ENCODE measurements at regions not wholly inside any gene's neighbourhood (a gene's known extent, or its start where the extent isn't known, plus 50 kb on each side); places are given as distances from the start of the nearest gene placed in this dataset.
A peak's percentile ranks its signal among the peaks of the same experiment; 100 is the strongest.

- DNase-seq: no peak
These were observed 232.1 kb upstream of the NT5C1B start for GRCh38 chr2:18821431-18821830.

DNA sequence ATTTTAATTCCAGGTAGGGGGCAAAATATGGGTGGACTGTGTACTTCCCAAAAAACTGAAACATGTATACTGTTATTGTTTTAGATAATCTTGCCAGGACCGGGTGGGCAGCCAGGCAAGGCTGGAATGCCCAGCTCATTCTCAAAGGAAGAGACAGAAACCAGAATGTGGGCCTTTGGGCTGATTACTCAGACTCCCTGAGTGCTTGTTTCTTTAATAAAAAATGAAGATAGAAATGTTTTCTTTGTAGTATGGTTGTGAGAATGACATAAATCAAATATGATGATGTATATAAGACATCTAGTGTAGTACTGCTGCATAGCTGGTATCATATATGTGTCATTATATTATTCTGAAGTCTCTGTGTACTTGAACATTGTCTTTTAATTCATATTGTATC, 231.6 kb upstream of the NT5C1B start:
- DNase-seq: no peak

DNA sequence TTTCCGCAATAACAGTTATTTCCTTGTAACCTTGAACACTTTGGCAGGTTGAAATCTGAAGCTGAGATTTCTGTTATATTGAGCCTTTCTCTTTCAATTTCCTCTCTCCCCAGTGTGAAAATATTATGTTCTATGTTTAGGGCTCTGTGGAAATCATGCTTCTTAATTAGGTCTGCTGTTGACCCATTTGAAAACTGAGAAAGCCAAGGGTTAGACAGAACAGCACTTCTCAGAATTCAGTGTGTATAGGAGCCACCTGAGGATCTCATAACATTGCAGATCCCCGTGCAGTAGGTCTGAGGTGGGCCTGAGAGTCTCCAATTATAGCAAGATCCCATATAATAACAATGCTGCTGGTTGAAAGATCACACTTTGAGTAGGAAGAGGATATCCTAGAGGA, 230.2 kb upstream of the NT5C1B start:
- no peak for DNase-seq

DNA sequence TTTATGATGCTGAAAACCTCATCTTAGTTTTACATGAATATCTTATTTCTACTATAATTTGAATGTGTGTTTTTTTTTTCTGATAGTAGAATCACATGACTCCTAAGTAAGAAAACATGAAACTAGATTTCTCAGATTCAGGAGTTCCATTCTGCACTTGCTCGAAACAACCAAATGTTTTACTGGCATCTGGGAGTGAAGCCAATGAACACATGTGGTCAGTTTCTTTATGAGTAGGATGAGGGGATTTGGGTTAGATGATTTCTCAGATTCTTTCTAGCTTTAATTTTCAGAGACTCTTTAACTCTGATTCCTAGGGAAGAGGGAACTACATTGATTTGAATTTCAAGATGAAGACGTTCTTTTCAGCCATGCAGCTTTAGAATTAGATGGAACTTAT, 225.0 kb upstream of the NT5C1B start:
- DNase-seq: peak; percentile 35

DNA sequence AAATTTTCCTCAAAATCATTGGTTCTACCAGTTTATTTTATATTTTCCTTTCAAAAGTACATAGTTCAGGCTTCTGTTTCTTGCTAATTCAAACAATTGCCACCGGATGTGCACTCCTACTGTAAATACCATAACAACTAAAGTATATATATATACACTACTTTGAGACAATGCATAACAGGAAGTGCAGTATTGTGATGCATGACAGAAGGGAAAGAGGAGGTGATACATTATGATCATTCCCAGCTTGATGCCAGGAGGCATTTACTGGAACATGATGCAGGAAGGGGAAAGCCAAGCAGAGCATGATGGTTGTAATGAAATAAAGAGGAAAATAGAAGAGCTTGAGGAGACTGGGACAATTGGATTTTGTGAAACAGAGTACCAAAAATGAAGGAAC, 215.2 kb upstream of the NT5C1B start:
- DNase-seq: no peak

GRCh38 chr2:18803141-18803939, 214.0 kb upstream of the NT5C1B start:
- DNase-seq: no peak

DNA sequence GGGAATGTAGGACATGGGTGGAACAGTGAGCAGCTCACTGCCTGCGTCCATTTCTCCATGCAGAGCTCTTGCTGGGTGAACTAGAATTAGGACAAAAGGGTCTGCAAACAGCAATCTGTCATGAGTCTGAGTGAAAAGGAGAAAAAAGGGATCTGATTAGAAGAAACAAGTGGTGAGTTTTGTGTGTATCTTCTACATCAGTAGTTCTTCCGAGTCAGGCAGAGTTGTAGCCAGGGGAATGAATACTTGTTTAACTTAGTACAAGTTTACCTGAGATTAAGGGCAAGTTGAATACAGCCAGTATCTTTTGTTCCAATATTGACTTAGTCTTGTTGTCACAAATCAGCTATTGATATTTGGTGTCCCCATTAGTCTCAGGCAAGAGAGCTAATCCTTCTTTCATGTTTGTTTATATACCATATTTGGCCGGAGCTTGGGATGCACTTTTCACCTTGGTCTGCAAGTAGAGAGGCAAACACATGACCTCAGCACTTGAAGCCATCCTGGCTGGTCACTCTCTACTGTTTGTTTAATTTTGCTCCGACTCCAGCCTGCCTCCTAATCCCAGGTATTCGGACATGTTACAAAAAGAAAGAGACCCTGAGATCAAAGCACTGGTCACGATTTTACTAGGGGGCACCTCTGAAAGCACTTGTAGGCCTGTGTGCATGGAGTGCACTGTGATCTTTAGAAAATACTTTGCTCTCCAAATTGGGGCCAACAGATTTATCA, 211.0 kb upstream of the NT5C1B start:
- no peak for DNase-seq

GRCh38 chr2:18799397-18799796, 210.0 kb upstream of the NT5C1B start:
- DNase-seq: no peak

GRCh38 chr2:18797133-18797845, 207.9 kb upstream of the NT5C1B start:
- DNase-seq: no peak

DNA sequence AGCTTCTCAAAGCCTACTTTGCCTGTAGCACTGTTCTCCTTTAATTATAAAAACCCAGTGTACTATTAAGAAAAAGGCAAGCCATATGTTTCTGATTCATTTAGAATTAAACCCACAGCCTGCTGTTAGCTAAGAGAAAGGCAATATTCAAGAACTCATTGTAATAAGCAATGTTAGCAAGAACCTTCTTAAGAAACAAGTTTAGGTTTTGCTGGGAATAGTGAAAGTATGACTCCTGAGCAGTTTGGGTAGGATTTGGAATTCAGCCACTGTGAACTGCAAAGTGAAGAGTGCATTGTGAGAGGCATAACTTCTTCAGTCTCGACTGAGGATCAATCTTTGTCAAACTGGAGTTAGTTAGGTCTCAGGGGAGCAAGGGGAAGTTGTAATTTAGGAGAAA, 206.5 kb upstream of the NT5C1B start:
- DNase-seq: no peak

- no peak for DNase-seq
These were observed 203.3 kb upstream of the NT5C1B start for GRCh38 chr2:18792684-18793083.

DNA sequence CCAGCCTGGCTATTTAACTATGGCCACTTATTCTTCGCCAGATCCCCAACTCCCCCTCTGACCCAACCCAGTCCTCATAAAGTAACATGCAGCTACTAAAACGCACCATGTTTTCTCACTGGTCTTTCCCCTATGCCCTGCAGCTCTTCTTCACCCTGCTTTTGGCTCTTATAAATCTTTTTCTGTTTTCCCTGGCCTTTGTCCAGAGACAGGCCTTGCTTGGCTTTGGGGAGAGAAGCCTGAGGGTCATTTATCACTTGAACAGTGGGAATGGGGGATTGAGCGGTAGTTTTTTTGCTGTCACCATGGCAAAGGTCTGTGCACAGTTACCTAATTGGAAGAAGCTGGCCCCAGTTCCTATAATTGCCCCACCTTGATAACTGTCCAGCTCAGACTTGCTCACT, 202.9 kb upstream of the NT5C1B start:
- peak; percentile 18 for DNase-seq

GRCh38 chr2:18791172-18791797, 201.9 kb upstream of the NT5C1B start:
- no peak for DNase-seq

DNA sequence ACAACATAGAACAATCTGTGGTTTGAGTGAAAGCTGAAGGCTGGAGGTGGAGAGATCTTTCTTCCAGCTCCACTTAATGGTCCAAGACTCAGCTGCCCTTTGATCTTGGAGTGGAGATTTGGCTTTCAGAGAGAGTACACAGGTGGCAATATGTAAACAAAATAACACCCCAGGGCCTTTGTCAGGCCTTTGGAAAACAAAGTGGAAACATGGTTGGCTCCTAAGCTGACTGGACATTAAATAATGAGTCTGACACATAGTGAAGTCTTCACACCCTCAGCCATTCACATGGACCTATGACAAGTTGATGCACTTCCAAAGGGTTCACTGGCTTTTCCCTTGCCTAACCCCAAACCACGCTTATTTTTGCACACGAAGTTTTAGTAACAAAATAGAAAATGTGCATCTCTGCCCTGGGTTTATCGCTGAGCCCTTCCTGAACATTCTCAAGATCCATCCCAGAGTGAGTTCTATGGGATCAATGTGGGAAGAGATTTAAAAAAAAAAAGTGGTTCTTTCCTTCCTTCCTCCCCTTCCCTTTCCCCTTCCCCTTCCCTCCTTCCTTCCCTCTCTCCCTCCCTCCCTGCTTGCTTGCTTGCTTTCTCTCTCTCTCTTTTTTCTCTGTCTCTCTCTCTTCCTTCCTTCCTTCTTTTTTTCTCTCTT, 201.3 kb upstream of the NT5C1B start:
- DNase-seq: no peak

DNA sequence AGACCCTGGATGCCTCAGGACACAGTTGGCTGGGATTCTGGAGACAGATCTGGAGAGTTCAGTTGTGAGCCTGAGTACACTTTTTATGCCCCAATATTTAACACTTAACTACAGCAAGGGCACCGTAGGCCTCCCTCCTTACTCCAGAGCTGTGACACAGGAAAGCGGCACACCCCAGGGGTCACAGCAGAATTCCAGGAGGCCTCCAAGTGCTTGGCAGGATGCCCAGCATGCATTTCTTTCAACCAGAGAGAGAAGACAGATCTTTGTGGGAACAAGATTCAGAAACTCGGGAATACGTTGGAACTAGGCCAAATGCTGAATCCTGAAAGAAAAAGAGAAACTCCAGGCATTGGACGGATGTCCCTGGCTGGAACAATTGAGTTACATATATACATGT, 199.2 kb upstream of the NT5C1B start:
- DNase-seq: peak; percentile 48

- DNase-seq: no peak
These were observed 198.4 kb upstream of the NT5C1B start for GRCh38 chr2:18787726-18788125.

DNA sequence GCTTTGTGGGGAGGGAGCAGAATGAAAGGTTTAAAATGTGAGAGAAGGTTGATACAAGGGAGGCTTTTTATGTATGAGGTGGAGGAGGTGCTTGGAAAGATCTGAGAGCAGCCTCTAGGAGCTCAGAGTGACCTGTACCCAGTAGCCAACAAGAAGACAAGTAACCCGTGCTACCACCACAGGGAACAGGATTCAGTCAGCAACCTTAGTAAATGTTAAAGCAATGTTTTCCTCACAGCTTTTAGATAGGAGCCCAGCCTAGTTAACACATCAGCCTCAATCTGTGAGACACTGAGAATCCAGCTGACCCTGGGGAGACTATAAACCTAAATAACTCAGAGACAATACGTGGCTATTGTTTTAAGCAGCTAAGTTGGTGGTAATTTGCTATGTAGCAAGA, 194.9 kb upstream of the NT5C1B start:
- DNase-seq: no peak

- no peak for DNase-seq
These were observed 192.3 kb upstream of the NT5C1B start for GRCh38 chr2:18781541-18782280.

- DNase-seq: peak; percentile 22
These were observed 188.0 kb upstream of the NT5C1B start for GRCh38 chr2:18777250-18777812.

GRCh38 chr2:18771212-18771611, 181.8 kb upstream of the NT5C1B start:
- no peak for DNase-seq

DNA sequence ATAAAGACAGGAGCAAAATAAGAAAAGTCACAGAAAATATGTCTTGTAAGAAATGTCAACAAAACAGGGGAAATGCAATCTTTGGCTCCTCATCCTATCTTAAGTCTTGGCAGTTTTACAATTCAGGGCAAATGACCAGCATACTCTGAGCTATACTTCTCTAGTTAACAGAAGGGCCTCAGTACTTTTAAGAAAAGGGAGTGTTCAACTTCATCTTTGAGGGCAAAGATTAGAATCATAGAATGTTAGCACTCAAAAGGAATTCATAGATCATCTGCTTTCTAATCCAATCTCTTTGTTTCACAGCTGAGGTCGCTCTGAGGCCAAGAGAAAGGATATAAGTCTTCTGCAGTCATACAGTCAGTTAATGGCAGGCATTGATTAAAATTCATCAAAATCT, 174.0 kb upstream of the NT5C1B start:
- DNase-seq: no peak

DNA sequence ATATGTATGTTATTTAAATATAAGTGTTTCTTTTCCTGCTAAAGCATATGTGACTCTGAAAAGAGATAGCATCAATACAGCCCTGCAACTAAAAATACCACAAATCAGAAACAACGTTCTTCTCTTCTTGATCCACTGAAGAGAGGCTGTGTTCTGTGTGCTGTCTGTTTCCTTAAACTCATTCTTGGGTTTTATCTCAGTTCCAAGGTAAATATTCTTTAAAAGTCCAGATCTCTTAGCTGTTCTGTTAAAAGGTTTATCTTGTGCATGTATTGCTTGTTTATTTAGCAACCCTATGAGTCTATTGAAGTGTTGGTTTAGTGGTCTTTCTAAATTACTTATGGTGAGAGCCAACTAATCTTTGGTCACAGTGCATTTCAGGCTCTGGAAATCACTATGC, 173.3 kb upstream of the NT5C1B start:
- no peak for DNase-seq
